ENCODE measurements at regions not wholly inside any gene's neighbourhood (a gene's known extent, or its start where the extent isn't known, plus 50 kb on each side); places are given as distances from the start of the nearest gene placed in this dataset.

GRCh38 chr2:139055202-139055601 is 275.0 kb upstream of the NXPH2 start:
- no peak for TF ChIP-seq CTCF (IDR thresholded peaks at IDR 0.05; ENCODE audit: insufficient read depth, low read depth, low read length)
- no peak for DNase-seq (ENCODE audit: low read depth)
- no peak overlapping the region for H3K4me3 ChIP-seq (ENCODE audit: low read depth, low read length)

DNA sequence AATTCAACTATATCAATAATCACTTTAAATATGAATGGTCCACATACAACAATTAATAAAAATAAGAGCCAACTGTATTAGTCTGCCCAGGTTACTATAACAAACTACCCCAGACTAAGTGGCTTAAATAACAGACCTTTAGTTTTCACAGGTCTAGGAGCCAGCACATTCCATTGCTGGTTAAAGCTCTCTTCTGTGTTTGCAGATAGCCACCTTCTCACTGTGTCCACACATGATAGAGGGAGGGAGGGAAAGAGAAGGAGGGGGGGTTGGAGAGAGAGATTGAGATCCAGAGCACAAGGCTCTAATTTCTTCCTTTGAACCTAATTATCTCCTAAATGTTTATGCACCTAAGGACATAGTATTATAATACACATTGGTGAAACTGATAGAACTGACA is 267.8 kb upstream of the NXPH2 start:
- no peak for TF ChIP-seq CTCF (IDR thresholded peaks at IDR 0.05; ENCODE audit: insufficient read depth, low read depth, low read length)
- DNase-seq (ENCODE audit: low read depth): no peak
- H3K4me3 ChIP-seq (ENCODE audit: low read depth, low read length): no peak overlapping the region

DNA sequence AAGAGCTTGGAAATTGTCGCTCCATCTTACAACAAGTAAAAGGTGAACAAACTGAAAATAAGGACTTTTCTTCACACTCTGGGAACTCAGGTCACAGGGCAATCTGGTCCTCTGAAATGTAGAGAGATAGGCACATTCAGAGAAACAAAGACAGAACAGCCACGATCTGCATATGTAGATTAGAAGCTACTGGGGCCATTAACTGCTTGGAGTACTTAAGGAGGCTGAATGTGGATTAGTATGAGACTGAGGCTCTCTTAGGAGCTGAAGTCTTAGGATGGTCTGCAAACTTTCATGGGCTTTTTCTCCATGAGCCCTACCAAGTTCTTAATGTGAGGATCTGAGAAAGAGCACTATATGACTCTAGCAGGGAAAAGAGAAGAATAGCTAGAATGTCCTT is 265.3 kb upstream of the NXPH2 start:
- no peak overlapping the region for H3K4me3 ChIP-seq (ENCODE audit: low read depth, low read length)
- TF ChIP-seq CTCF (IDR thresholded peaks at IDR 0.05; ENCODE audit: insufficient read depth, low read depth, low read length): no peak
- DNase-seq (ENCODE audit: low read depth): no peak

DNA sequence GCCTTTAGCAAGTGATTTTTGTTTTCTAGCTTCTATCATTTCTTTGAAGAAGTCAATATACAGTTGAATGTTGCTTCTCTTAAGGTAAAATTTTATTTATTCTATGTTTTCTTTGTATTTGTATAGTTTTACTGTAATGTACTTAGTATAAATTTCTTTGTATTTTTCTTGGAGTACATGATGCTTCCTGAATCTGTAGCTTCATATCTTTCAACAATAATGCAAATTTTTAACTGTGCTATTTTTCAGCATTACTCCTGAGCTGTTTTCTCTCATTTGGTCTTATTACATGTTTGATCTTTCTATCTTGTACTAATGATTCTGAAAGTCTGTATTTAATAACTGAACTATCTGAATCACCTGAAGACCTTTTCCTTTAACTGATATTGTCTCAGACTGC is 253.9 kb upstream of the NXPH2 start:
- no peak for TF ChIP-seq CTCF (IDR thresholded peaks at IDR 0.05; ENCODE audit: insufficient read depth, low read depth, low read length)
- no peak overlapping the region for H3K4me3 ChIP-seq (ENCODE audit: low read depth, low read length)
- DNase-seq (ENCODE audit: low read depth): no peak

- no peak for TF ChIP-seq CTCF (IDR thresholded peaks at IDR 0.05; ENCODE audit: insufficient read depth, low read depth, low read length)
- no peak overlapping the region for H3K4me3 ChIP-seq (ENCODE audit: low read depth, low read length)
- DNase-seq (ENCODE audit: low read depth): no peak
Observed at GRCh38 chr2:139033300-139033699, 253.1 kb upstream of the NXPH2 start.

GRCh38 chr2:139031722-139032121 is 251.5 kb upstream of the NXPH2 start:
- H3K4me3 ChIP-seq (ENCODE audit: low read depth, low read length): no peak overlapping the region
- TF ChIP-seq CTCF (IDR thresholded peaks at IDR 0.05; ENCODE audit: insufficient read depth, low read depth, low read length): no peak
- no peak for DNase-seq (ENCODE audit: low read depth)

DNA sequence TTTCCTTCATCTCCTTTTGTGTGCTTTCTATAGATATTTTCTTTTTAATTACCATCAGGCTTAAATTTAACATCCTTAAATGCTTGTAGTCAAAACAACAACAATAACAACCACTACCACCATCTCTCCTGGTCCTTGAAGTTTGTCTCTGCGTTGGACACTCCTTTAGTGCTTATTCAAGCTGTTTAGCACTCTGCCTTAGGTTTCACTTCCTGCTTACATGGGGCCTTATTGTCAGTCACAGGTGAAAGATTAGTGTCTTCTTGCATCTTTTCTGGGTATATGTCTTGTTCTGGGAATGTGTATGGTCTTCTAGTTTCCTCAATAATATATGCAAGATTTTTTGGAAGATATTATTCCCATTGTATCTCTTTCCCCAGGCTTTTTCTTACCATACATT is 240.1 kb upstream of the NXPH2 start:
- no peak overlapping the region for H3K4me3 ChIP-seq (ENCODE audit: low read depth, low read length)
- no peak for DNase-seq (ENCODE audit: low read depth)
- no peak for TF ChIP-seq CTCF (IDR thresholded peaks at IDR 0.05; ENCODE audit: insufficient read depth, low read depth, low read length)
